IgD-negative memory B cell (primary cell): ENCODE measurements at regions not wholly inside any gene's neighbourhood (a gene's known extent, or its start where the extent isn't known, plus 50 kb on each side); places are given as distances from the start of the nearest gene placed in this dataset.

Experiments
- H3K27ac Mint-ChIP-seq, 3 donors: one replicate each; pipeline ENCODE4 v1.8.0; 2020 to 2022; ENCODE audit warnings: mild to moderate bottlenecking in 3 of 3, mixed read lengths in 3 of 3, moderate library complexity in 1 of 3
- H3K27me3 Mint-ChIP-seq: one replicate; pipeline ENCODE4 v1.8.0; 2021; ENCODE audit warnings: mixed read lengths
- H3K36me3 Mint-ChIP-seq: one replicate; pipeline ENCODE4 v1.8.0; 2020; ENCODE audit warnings: mild to moderate bottlenecking, mixed read lengths
- H3K4me1 Mint-ChIP-seq, 3 donors: one replicate each; pipeline ENCODE4 v1.8.0; 2020 to 2022; ENCODE audit warnings: mixed read lengths in 3 of 3, mild to moderate bottlenecking in 1 of 3
- H3K4me3 Mint-ChIP-seq, 4 donors: one replicate each; pipeline ENCODE4 v1.8.0; 2020 to 2022; ENCODE audit warnings: mild to moderate bottlenecking in 4 of 4, mixed read lengths in 4 of 4, moderate library complexity in 3 of 4
- H3K9me3 Mint-ChIP-seq, 3 donors: one replicate each; pipeline ENCODE4 v1.8.0; 2020 to 2021; ENCODE audit warnings: mixed read lengths in 3 of 3, mild to moderate bottlenecking in 1 of 3

DNA sequence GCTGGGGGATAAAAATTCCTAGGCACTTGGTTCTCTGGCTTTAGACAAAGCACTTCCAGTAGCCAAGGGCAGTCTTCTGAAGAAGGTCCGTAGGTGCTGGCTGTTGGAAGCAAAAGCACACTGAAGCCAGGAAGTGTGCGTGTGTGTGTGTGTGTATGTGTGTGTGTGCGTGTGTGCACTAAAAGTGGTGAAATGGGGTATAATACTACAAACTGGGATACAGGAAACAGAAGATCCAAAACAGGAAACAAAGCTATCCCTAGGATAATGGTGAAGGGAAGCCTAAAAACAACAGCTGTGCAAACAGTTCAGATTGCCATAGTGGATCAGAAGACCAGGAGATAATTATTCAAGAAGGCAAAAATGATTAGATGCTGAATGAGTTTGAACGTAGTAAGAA, 103.4 kb downstream of the IL20RB start:
- H3K9me3 Mint-ChIP-seq = peaks cover 0 to 2% (median 0%) of the 10 kb centered on the region in 3 donors
- no peak overlapping the region for H3K27ac Mint-ChIP-seq
- no peak overlapping the region for H3K4me3 Mint-ChIP-seq
- peaks cover 9% of the 10 kb centered on the region for H3K27me3 Mint-ChIP-seq
- peaks cover 0 to 1% (median 0%) of the 10 kb centered on the region in 3 donors for H3K4me1 Mint-ChIP-seq
- no peaks in the 10 kb centered on the region for H3K36me3 Mint-ChIP-seq

DNA sequence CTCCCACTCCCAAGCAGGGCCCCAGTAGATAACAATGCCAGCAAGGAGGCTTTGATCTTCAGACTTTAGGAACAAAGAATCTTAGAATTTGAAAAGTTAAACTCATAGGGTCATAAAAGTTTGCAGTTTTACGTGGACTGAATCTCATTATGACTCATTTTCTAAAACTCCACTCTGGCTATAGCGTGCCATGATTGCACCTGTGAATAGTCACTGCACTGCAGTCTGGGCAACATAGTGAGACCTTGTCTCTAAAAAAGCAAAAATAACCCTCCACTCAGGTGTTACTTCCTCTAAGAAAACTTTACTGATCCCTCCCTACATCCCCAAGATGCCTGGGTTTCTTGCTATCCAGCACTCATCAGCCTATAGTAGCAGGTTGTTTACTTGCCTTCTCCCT, 104.5 kb downstream of the IL20RB start:
- Mint-ChIP-seq H3K4me3 (no peak overlapping the region), H3K9me3 (peaks cover 0 to 2% (median 0%) of the 10 kb centered on the region in 3 donors), H3K4me1 (peaks cover 0 to 1% (median 0%) of the 10 kb centered on the region in 3 donors), H3K27ac (no peak overlapping the region), H3K36me3 (no peaks in the 10 kb centered on the region), H3K27me3 (peaks cover 12% of the 10 kb centered on the region)

DNA sequence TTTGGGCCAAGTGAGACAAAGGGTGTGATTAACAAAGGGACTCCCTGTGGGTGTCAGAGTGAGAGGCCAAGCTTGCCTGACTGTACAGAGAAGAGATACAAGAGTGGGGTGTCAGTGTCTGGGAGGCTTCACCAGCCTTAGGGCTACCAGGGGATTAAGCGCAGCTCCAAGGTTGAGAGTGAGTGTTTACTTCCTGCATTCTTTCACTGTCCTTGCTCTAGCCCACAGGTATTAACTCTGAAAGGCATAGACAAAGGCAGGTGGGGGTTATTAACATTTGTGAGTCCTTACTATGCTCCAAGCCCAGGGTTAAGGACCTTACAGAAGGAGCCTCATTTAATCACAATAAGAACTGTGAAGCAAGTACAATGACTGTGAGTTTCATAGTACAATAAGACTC, 107.6 kb downstream of the IL20RB start:
- Mint-ChIP-seq H3K4me1 (peaks cover 0 to 1% (median 0%) of the 10 kb centered on the region in 3 donors), H3K36me3 (no peaks in the 10 kb centered on the region), H3K9me3 (peaks cover 0 to 2% (median 1%) of the 10 kb centered on the region in 3 donors), H3K27ac (no peak overlapping the region), H3K4me3 (no peak overlapping the region), H3K27me3 (peaks cover 9% of the 10 kb centered on the region)

DNA sequence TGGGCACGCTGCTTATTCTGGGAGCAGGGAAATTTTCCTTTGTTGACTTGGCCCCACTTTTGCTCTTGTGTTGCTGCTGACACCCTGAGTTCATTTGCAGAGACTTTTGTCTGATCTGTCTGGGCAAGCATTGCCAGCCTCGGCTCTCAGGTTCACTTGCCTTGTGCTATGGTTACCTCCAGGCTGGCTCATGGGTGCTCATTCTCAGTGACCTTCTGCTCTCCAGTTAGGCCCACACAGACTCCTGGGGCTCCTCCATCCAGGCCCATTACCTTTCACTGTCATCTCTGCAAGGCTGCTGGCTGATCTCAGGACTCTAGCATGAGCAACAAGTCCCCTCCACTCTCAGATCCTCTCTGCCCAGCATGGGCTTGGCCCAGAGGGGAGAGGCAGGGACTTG, 108.3 kb downstream of the IL20RB start:
- Mint-ChIP-seq H3K27ac (no peak overlapping the region), H3K9me3 (peaks cover 0 to 4% (median 1%) of the 10 kb centered on the region in 3 donors), H3K36me3 (no peaks in the 10 kb centered on the region), H3K4me1 (peaks cover 0 to 1% (median 0%) of the 10 kb centered on the region in 3 donors), H3K27me3 (peaks cover 9% of the 10 kb centered on the region), H3K4me3 (no peak overlapping the region)

DNA sequence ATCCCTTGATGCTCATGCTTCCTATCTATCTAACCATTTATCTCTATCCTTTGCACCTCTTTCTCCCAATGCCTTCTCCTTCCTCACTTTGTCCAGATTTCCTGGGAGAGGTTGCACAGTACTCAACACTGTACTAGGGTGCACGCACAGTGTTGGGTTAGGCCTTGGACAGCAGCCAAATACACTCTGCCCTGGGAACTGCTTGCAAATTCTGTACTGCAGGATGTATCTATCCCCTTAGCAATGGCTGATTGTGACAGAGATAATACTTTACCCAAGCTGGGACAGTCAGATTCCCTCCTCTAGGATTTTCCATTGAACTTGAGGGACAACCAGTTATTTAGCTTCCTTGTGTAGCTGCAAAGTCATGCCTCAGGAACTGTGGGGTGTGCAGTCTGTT, 113.3 kb downstream of the IL20RB start:
- Mint-ChIP-seq H3K9me3 (peaks cover 0 to 5% (median 1%) of the 10 kb centered on the region in 3 donors), H3K4me1 (no peaks in the 10 kb centered on the region), H3K4me3 (no peak overlapping the region), H3K27ac (no peak overlapping the region), H3K27me3 (peaks cover 3% of the 10 kb centered on the region), H3K36me3 (peaks cover 2% of the 10 kb centered on the region)

DNA sequence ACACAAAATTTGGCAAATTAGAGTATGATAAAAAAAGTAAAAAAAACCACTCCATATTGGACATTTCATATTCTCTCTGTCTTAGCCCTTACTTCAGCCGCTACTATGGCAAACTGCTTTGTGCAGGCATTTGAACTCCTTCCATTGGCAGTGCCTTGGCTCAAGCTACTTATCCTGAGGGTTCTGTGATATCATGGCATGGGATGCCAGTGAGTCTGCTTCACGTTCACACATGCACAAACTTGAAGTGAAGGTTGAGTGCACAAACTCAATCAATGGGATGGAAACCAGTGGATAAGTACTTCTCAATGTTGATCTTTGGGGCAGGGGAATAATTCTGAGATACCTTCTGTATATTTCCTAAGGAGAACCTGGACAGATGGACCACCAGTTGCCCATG, 117.2 kb downstream of the IL20RB start:
- H3K27ac Mint-ChIP-seq = no peak overlapping the region
- H3K36me3 Mint-ChIP-seq = peaks cover 2% of the 10 kb centered on the region
- peaks cover 0 to 5% (median 0%) of the 10 kb centered on the region in 3 donors for H3K9me3 Mint-ChIP-seq
- peaks cover 4% of the 10 kb centered on the region for H3K27me3 Mint-ChIP-seq
- H3K4me1 Mint-ChIP-seq = no peaks in the 10 kb centered on the region
- H3K4me3 Mint-ChIP-seq = no peak overlapping the region

DNA sequence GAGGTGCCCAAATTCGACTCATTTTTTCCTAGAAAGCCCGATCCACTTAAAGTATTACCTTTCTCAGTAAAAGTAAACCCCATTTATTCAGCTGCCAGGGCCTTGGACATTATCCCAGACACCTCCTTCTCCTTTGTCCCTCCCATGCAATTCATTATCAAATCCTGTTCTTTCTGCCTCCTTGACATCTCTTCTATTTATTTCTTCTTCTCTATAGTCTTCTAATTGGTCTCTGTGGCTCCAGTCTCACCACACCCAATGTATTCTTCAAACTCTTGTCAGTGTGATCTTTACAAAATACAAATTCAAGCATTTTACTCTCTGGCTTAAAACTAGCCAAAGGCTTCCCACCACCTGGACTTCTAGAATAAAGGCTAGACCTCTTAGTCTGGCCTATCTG, 120.3 kb downstream of the IL20RB start:
- Mint-ChIP-seq H3K27ac (no peak overlapping the region), H3K4me3 (no peak overlapping the region), H3K4me1 (no peaks in the 10 kb centered on the region), H3K9me3 (peaks cover 0 to 3% (median 0%) of the 10 kb centered on the region in 3 donors), H3K27me3 (peaks cover 14% of the 10 kb centered on the region), H3K36me3 (peaks cover 2% of the 10 kb centered on the region)

DNA sequence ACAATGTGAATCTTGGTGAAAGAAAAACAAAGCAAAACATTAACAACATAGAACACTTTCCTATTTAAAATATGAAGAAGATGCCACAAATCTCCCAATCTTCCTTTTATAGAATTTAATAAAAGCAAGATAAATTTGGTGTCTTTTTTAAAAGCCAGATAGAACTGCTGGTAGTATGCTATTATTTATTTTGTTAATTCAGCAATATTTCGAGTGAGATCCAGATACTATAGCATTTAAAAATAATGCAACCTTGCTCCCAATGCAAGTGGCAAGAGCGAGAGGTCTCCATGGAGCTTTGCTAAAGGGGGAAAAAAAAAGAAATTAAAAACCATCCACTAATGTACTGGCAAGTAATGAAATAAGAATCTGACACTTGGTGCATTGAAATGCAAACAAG, 121.8 kb downstream of the IL20RB start:
- no peaks in the 10 kb centered on the region for H3K4me1 Mint-ChIP-seq
- peaks cover 17% of the 10 kb centered on the region for H3K27me3 Mint-ChIP-seq
- no peak overlapping the region for H3K27ac Mint-ChIP-seq
- H3K4me3 Mint-ChIP-seq = no peak overlapping the region
- peaks cover 2% of the 10 kb centered on the region for H3K36me3 Mint-ChIP-seq
- H3K9me3 Mint-ChIP-seq = peaks cover 0 to under 1% (median 0%) of the 10 kb centered on the region in 3 donors

DNA sequence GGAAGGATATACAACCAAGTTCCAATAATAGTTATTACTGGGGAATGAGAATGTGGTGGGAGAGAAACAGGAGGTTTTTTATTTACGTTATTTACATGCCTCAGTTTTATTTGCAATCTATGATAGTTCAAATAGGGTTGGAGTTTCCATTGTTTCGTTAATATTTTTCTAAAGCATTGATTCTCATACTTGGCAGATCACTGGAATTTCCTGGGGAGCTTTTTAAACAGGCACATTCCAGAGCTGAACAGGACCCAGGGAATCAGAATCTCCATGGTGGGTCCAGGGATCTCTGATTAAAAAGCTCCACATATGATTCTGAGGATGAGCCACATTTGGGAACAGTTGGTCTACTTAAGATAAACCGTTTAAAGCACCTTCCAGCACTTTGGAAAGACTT, 123.9 kb downstream of the IL20RB start:
- Mint-ChIP-seq H3K4me3 (no peak overlapping the region), H3K9me3 (peaks cover 0 to 1% (median 0%) of the 10 kb centered on the region in 3 donors), H3K27ac (no peak overlapping the region), H3K27me3 (peaks cover 17% of the 10 kb centered on the region), H3K4me1 (no peaks in the 10 kb centered on the region), H3K36me3 (peaks cover 2% of the 10 kb centered on the region)

DNA sequence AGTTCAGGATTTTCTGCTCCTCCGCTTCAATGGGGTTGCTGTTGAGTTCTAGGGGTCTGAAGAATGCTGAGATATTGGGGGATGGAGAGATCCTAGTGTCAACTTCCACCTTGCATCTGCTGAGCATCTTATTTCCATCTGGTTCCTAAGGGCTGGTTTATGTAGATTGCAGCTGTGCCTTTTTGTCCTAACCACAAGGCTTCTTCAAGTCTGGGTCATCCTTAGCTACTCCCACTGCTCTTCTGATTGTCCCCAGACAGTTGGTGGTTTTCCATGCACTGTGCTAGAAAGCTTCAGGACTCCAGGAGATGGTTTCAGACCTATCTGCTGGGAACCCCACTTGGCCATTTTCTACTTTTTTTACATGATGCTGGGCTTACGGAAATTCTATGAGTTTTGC, 125.0 kb downstream of the IL20RB start:
- Mint-ChIP-seq H3K4me1 (no peaks in the 10 kb centered on the region), H3K27me3 (peaks cover 13% of the 10 kb centered on the region), H3K4me3 (no peak overlapping the region), H3K27ac (no peak overlapping the region), H3K9me3 (peaks cover 0 to 1% (median 0%) of the 10 kb centered on the region in 3 donors), H3K36me3 (peaks cover 2% of the 10 kb centered on the region)

DNA sequence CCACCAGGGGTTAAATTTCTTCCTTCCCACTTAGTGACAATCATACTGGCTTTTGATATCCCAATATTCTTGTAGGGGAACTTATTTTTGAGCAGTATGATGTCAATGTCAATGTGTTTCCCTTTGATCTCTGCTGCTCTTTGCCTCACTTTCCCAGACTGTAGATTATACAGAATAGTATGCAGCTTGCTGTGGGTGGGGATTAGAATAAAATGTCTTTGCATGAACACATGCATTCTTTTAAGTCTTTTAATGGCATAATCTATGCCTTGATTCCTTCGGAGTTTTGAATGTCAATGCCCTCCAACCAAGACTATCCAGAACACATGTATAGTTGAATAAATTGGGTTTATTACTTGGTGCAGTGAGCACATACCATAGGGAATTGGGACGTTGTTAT, 125.5 kb downstream of the IL20RB start:
- Mint-ChIP-seq H3K36me3 (peaks cover 2% of the 10 kb centered on the region), H3K27me3 (peaks cover 13% of the 10 kb centered on the region), H3K4me1 (no peaks in the 10 kb centered on the region), H3K27ac (no peak overlapping the region), H3K9me3 (peaks cover 0 to 1% (median 0%) of the 10 kb centered on the region in 3 donors), H3K4me3 (no peak overlapping the region)

DNA sequence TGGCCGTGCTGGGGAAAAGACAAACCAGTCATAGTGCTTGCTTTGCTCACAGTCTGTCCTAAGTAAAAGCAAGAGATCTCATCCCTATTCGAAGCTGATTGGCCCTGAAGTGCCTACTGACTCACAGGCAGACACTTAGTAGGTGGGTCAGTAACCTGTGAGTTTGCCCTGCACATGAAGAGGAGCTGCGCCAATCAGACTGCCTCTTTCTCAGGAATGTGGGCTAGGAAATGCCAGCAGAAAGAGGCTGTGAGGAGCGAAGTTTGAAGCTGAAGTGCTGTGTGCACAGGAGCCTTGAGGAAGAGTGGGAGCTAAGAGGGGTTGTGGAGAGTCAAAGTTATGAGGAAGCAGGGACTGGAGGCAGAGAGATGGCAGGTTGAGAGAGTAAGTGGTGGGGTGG, 126.8 kb downstream of the IL20RB start:
- peaks cover 2% of the 10 kb centered on the region for H3K36me3 Mint-ChIP-seq
- peaks cover 0 to 1% (median 0%) of the 10 kb centered on the region in 3 donors for H3K9me3 Mint-ChIP-seq
- no peak overlapping the region for H3K27ac Mint-ChIP-seq
- H3K4me3 Mint-ChIP-seq = no peak overlapping the region
- H3K27me3 Mint-ChIP-seq = peaks cover 13% of the 10 kb centered on the region
- H3K4me1 Mint-ChIP-seq = no peaks in the 10 kb centered on the region

DNA sequence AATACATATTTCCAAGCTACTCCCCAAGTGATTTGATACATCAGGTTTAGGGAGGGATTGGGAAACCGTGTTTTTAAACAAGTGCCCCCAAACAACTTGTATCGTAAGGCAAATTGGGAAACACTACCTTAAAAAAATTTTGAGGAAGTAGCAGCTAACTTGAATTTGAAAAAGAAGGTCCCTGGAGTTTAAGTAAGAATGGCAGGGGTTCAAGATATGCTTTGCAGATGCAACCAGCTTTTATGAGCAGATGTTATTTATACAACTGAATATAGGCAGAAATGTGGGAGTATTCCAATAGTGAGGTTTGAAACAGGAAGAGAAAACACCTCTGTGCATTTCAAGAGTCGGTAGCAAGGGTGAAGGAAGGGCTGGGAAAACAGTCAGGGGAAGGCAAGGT, 139.6 kb downstream of the IL20RB start:
- Mint-ChIP-seq H3K27ac (no peak overlapping the region), H3K36me3 (no peaks in the 10 kb centered on the region), H3K4me1 (no peaks in the 10 kb centered on the region), H3K4me3 (no peak overlapping the region), H3K27me3 (peaks cover 8% of the 10 kb centered on the region), H3K9me3 (peaks cover 0 to 2% (median 0%) of the 10 kb centered on the region in 3 donors)

DNA sequence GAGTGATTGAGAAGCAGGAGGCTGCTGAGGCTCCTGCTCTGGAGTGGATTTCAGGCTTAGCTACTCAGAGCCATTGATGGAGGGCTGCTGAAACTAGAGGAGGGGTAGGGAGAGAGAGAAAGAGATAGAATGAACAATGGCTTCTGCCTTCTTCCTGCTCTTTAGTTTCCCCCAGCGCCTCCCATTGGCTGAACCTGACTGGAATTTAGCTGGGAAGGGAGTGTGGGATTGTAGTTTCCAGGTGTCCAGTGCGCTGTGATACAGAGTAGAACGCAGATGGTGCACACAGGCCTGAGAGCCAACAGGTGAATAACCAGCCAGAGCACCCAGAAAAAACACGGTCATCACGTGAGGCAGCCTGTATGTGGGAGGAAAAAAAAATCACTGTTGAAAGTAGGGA, 140.1 kb downstream of the IL20RB start:
- H3K4me3 Mint-ChIP-seq = no peak overlapping the region

DNA sequence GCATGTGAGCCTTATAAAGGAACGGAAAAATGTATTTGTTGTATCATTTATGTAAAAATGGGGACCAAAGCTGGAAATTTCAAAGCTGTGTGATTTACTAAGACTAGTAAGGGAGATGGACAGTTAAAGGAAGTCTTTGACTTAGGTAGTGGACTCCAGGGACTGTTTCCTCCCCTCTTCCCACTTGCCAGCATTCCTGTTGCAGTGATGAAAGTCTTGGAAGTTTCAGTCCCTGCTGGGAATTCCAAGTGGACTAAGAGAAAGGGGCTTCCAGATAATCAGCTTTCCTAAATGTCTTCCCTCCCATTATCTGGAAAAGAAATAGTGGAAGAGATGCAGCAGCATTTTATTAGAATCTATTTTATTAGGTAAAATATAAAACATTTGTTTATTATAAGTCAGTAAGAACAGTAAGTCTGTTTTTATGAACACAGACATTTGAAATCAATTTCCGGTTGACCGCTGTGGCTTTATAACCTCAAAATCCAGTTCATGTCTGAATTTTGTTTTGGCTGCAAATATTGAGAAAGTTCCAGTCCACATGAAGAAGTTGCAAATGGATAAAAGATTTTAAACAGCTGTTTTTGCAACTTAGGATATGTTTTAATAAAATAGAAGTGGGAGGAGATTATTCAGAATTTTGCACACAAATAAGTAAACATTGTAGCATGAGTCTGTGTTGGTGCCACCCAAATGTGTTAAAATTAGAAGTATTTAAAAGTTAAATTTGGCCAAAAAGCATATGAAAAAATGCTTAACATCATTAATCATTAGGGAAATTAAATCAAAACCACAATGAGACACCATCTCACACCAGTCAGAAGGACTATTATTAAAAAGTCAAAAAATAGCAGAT, 141.8 kb downstream of the IL20RB start:
- Mint-ChIP-seq H3K27ac (no peak overlapping the region), H3K4me3 (no peak overlapping the region), H3K4me1 (no peaks in the 10 kb centered on the region), H3K27me3 (peaks cover 6% of the 10 kb centered on the region), H3K36me3 (no peaks in the 10 kb centered on the region), H3K9me3 (peaks cover 0 to 1% (median 0%) of the 10 kb centered on the region in 3 donors)

More for the DNA sequence above, 140.1 kb downstream of the IL20RB start:
- H3K27me3 Mint-ChIP-seq = peaks cover 6% of the 10 kb centered on the region
- H3K36me3 Mint-ChIP-seq = no peaks in the 10 kb centered on the region
- no peaks in the 10 kb centered on the region for H3K4me1 Mint-ChIP-seq
- H3K9me3 Mint-ChIP-seq = peaks cover 0 to 1% (median 0%) of the 10 kb centered on the region in 3 donors
- no peak overlapping the region for H3K27ac Mint-ChIP-seq

DNA sequence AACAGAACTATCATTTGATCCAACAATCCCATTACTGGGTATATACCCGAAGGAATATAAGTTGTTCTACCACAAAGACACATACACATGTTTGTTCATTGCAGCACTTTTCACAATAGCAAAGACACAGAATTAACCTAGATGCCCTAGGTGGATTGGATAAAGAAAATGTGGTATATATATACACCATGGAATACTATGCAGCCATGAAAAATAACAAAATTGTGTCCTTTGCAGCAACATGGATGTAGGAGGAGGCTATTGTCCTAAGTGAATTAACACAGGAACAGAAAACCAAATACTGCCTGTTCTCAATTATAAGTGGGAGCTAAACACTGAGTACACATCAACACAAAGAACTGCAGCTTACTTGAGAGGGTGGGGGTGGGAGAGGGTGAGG, 142.5 kb downstream of the IL20RB start:
- Mint-ChIP-seq H3K27me3 (peaks cover 6% of the 10 kb centered on the region), H3K4me1 (no peaks in the 10 kb centered on the region), H3K27ac (no peak overlapping the region), H3K4me3 (no peak overlapping the region), H3K9me3 (peaks cover 0 to 1% (median 0%) of the 10 kb centered on the region in 3 donors), H3K36me3 (no peaks in the 10 kb centered on the region)
